ENCODE measurements at regions not wholly inside any gene's neighbourhood (a gene's known extent, or its start where the extent isn't known, plus 50 kb on each side); places are given as distances from the start of the nearest gene placed in this dataset.

DNA sequence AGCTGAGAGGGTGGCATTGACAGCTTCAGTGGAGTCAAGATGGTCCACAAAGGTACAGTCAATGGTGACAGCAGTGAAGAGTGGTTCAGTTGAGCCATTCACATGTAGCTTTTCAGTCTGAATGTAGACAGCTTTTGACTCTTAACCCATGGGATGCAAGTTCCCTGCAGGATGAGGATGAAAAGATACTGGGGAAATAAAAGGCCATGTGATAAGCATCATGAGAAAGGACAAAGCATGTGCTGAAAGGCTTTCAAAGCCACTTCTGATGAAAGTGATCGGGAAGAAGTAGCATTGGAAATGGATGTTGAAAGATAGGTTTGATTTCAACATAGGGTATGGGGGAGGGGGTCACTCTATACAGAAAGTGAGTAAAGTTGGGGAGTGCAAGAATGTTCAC lies 182.9 kb downstream of the ETS1 start:
- Histone ChIP-seq H3K27ac (ENCODE audit: low read depth, low read length) (no peak overlapping the region), H3K4me1 (ENCODE audit: control insufficient read depth, low read length) (peaks cover 6% of the 10 kb centered on the region), H4K20me1 (ENCODE audit: control insufficient read depth, insufficient read depth, low read depth, low read length) (no peaks in the 10 kb centered on the region), H3K9me3 (ENCODE audit: control insufficient read depth, insufficient read depth, low read length) (no peaks in the 10 kb centered on the region), H3K4me3 (ENCODE audit: low read length) (no peak overlapping the region), H3K4me2 (ENCODE audit: low read length) (no peak overlapping the region), H3K79me2 (ENCODE audit: control insufficient read depth, low read length) (no peaks in the 10 kb centered on the region), H3K36me3 (ENCODE audit: control insufficient read depth, low read length) (no peaks in the 10 kb centered on the region), H3F3A (ENCODE audit: control insufficient read depth, insufficient read depth) (0 out of 2 replicates have a peak, but pooled peaks cover 3% of the 10 kb centered on the region), H3K27me3 (ENCODE audit: control insufficient read depth, low read length) (no peaks in the 10 kb centered on the region), H3K9me2 (replicated peaks; ENCODE audit: control insufficient read depth, low read length) (no peaks in the 10 kb centered on the region)
- no peak for TF ChIP-seq EZH2phosphoT487 (IDR thresholded peaks at IDR 0.05; ENCODE audit: borderline replicate concordance, low read length)
- TF ChIP-seq, protein P1, sequence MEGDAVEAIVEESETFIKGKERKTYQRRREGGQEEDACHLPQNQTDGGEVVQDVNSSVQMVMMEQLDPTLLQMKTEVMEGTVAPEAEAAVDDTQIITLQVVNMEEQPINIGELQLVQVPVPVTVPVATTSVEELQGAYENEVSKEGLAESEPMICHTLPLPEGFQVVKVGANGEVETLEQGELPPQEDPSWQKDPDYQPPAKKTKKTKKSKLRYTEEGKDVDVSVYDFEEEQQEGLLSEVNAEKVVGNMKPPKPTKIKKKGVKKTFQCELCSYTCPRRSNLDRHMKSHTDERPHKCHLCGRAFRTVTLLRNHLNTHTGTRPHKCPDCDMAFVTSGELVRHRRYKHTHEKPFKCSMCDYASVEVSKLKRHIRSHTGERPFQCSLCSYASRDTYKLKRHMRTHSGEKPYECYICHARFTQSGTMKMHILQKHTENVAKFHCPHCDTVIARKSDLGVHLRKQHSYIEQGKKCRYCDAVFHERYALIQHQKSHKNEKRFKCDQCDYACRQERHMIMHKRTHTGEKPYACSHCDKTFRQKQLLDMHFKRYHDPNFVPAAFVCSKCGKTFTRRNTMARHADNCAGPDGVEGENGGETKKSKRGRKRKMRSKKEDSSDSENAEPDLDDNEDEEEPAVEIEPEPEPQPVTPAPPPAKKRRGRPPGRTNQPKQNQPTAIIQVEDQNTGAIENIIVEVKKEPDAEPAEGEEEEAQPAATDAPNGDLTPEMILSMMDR (IDR thresholded peaks at IDR 0.05; ENCODE audit: low read depth, low read length, poor library complexity, severe bottlenecking): no peak

DNA sequence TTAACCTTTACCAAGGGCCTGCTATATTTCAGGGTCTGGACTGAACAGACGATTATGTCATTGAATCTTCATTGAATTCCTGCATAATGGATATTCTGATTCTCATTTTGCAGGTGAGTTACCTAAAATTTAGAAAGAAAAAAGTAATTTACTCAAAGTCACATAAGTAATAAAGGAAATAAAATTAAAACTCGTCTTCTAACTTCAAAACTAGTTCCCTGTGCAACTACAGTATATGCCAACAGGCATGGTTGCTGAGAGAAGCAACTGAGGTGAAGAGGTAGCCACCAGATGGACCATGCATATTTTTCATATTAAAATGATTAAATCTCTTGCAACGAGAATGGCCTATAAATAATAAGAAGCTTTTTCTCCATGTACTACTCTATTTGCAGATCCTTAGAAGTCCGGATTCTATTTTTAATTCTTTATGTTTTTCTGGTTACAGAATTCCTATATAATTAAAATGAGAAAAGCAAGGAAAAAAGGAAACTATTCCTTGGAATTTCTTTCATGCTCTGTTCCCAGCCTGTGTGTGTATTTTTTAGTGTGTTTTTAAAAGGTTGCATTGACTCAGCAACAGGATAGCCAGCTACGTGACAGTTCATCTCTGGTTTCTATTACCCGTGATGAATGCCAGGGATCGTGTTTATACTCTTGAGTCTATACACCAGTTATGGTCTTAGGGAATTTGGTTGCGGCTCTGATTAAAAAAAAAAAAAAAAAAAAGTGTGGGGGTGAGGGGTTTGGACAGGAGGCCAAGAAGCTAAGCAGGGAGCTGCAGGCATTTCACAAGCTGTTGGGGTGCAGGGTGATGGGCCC lies 186.8 kb downstream of the ETS1 start:
- Histone ChIP-seq H3K4me2 (ENCODE audit: low read length) (no peak overlapping the region), H4K20me1 (ENCODE audit: control insufficient read depth, insufficient read depth, low read depth, low read length) (no peaks in the 10 kb centered on the region), H3K9me3 (ENCODE audit: control insufficient read depth, insufficient read depth, low read length) (no peaks in the 10 kb centered on the region)

DNA sequence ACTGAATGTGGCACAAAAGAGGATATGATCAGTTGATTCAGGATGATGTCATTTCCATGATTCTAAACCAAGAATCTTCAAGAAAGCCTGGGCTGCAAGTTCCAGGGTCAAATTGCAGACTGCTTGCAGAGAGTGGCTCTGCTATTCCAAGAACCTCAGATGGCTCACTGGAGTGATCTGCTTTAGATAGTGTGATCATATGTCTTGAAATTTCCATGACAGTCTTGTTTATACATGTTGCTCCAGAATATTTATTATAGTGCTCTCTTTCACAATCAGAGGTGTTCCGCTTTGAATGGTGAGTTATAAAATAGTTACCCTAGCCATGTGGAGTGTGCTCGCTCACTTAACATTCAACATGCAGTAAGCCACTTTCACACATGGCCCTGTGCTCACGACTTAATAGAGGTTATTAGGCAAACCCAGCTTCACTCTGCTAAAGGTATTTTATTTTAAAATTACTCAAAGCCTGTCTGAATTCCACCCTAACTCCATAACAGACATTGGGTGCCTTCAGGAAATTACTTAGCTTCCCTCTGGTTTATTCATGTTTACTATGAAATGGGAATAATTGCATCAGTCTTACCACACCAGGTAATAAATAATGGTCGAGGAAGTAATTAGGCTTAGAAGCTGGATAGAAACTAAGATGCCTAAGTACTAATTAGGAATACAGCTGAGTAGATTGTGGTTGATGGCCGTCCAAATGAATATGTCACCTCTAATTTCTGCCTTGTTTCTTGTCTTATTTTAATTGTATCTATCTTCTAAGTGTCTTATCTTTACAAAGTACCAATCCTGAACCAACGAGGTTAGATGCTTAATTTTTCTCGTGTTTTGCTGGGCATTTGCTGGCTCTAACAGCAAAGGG lies 187.9 kb downstream of the ETS1 start:
- Histone ChIP-seq H4K20me1 (ENCODE audit: control insufficient read depth, insufficient read depth, low read depth, low read length) (no peaks in the 10 kb centered on the region), H3K9me3 (ENCODE audit: control insufficient read depth, insufficient read depth, low read length) (no peaks in the 10 kb centered on the region), H3K4me1 (ENCODE audit: control insufficient read depth, low read length) (peaks cover 18% of the 10 kb centered on the region), H3K4me3 (ENCODE audit: low read length) (no peak overlapping the region; the same call in 1 of the 2 replicates), H3K9me2 (replicated peaks; ENCODE audit: control insufficient read depth, low read length) (no peaks in the 10 kb centered on the region), H3K79me2 (ENCODE audit: control insufficient read depth, low read length) (no peaks in the 10 kb centered on the region), H3K27me3 (ENCODE audit: control insufficient read depth, low read length) (no peaks in the 10 kb centered on the region), H3K36me3 (ENCODE audit: control insufficient read depth, low read length) (no peaks in the 10 kb centered on the region), H3K27ac (ENCODE audit: low read depth, low read length) (no peak overlapping the region), H3K4me2 (ENCODE audit: low read length) (peak overlapping the region; percentile 49), H3F3A (ENCODE audit: control insufficient read depth, insufficient read depth) (0 out of 2 replicates have a peak, but pooled peaks cover 3% of the 10 kb centered on the region)
- TF ChIP-seq, protein P1 (IDR thresholded peaks at IDR 0.05; ENCODE audit: low read depth, low read length, poor library complexity, severe bottlenecking): no peak
- no peak for TF ChIP-seq EZH2phosphoT487 (IDR thresholded peaks at IDR 0.05; ENCODE audit: borderline replicate concordance, low read length)

More for the DNA sequence above, 186.8 kb downstream of the ETS1 start:
- Histone ChIP-seq H3K36me3 (ENCODE audit: control insufficient read depth, low read length) (no peaks in the 10 kb centered on the region), H3K79me2 (ENCODE audit: control insufficient read depth, low read length) (no peaks in the 10 kb centered on the region), H3K9me2 (replicated peaks; ENCODE audit: control insufficient read depth, low read length) (no peaks in the 10 kb centered on the region), H3F3A (ENCODE audit: control insufficient read depth, insufficient read depth) (0 out of 2 replicates have a peak, but pooled peaks cover 3% of the 10 kb centered on the region), H3K27ac (ENCODE audit: low read depth, low read length) (no peak overlapping the region), H3K27me3 (ENCODE audit: control insufficient read depth, low read length) (no peaks in the 10 kb centered on the region), H3K4me1 (ENCODE audit: control insufficient read depth, low read length) (peaks cover 18% of the 10 kb centered on the region), H3K4me3 (ENCODE audit: low read length) (no peak overlapping the region)
- TF ChIP-seq EZH2phosphoT487 (IDR thresholded peaks at IDR 0.05; ENCODE audit: borderline replicate concordance, low read length): no peak
- TF ChIP-seq, protein P1 (IDR thresholded peaks at IDR 0.05; ENCODE audit: low read depth, low read length, poor library complexity, severe bottlenecking): no peak

Measured in DOHH2 (cell line).